ENCODE measurements at regions not wholly inside any gene's neighbourhood (a gene's known extent, or its start where the extent isn't known, plus 50 kb on each side); places are given as distances from the start of the nearest gene placed in this dataset.

- TF ChIP-seq CTCF (IDR thresholded peaks at IDR 0.05) (no peak), POLR2A (IDR thresholded peaks at IDR 0.05) (no peak)
Observed at GRCh38 chr2:14855751-14856150, 223.2 kb downstream of the LRATD1 start.
